ENCODE measurements at regions not wholly inside any gene's neighbourhood (a gene's known extent, or its start where the extent isn't known, plus 50 kb on each side); places are given as distances from the start of the nearest gene placed in this dataset.

DNA sequence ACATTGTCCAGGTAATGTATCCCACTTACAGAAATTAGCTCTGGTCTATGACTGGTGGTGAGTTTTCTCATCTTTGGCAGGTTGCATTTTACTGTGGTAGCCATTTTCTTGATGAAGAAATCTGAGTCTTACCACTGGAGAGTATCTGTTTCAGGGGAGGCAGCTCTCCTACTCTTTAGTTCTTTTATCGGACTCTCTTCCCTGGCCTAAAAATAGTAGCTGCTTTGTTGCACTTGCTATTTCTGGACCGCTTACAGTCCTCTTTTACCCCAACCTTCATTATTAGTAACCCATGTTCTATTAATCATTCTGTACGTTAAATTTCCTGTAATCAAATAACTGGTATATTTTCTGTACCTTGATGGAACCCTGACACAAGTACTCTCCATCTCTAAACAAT is 720.8 kb downstream of the PLA2G4A start:
- no peak overlapping the region for H2AFZ ChIP-seq
- no peaks in the 10 kb centered on the region for H3F3A ChIP-seq (ENCODE audit: insufficient read depth, low read depth)
- H3K4me2 ChIP-seq: no peak overlapping the region
- H3K27ac ChIP-seq: no peak overlapping the region
- H3K4me1 ChIP-seq (replicated peaks; ENCODE audit: insufficient read depth): no peaks in the 10 kb centered on the region
- no peaks in the 10 kb centered on the region for H3K36me3 ChIP-seq (ENCODE audit: low read depth)
- CTCF ChIA-PET: no interaction called here
- no peak for DNase-seq
- POLR2A ChIA-PET (ENCODE audit: unreplicated experiment): no interaction called here
- BruUV-seq (replicated peaks): no TSS peak
- no peaks in the 10 kb centered on the region for H3K79me2 ChIP-seq (ENCODE audit: low read depth)
- H3K9me2 ChIP-seq (ENCODE audit: insufficient read depth): no peaks in the 10 kb centered on the region
- no peak overlapping the region for H3K4me3 ChIP-seq
- intact Hi-C loops (cut with micrococcal nuclease; ENCODE audit: unreplicated experiment): no loop called here
- H3K27me3 ChIP-seq (ENCODE audit: insufficient read depth, low read depth): no peaks in the 10 kb centered on the region
- TF ChIP-seq EZH2 (IDR thresholded peaks at IDR 0.05; ENCODE audit: low read depth): no peak
- TF ChIP-seq, protein P1, sequence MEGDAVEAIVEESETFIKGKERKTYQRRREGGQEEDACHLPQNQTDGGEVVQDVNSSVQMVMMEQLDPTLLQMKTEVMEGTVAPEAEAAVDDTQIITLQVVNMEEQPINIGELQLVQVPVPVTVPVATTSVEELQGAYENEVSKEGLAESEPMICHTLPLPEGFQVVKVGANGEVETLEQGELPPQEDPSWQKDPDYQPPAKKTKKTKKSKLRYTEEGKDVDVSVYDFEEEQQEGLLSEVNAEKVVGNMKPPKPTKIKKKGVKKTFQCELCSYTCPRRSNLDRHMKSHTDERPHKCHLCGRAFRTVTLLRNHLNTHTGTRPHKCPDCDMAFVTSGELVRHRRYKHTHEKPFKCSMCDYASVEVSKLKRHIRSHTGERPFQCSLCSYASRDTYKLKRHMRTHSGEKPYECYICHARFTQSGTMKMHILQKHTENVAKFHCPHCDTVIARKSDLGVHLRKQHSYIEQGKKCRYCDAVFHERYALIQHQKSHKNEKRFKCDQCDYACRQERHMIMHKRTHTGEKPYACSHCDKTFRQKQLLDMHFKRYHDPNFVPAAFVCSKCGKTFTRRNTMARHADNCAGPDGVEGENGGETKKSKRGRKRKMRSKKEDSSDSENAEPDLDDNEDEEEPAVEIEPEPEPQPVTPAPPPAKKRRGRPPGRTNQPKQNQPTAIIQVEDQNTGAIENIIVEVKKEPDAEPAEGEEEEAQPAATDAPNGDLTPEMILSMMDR (conservative IDR thresholded peaks at IDR 0.05): no peak
- H4K20me1 ChIP-seq (ENCODE audit: insufficient read depth): no peaks in the 10 kb centered on the region
- H3K9me3 ChIP-seq (ENCODE audit: insufficient read depth, low read depth): no peaks in the 10 kb centered on the region

GRCh38 chr1:187551061-187551460 is 722.3 kb downstream of the PLA2G4A start:
- H3K9me2 ChIP-seq (ENCODE audit: insufficient read depth): no peaks in the 10 kb centered on the region
- H3K79me2 ChIP-seq (ENCODE audit: low read depth): no peaks in the 10 kb centered on the region
- H3F3A ChIP-seq (ENCODE audit: insufficient read depth, low read depth): no peaks in the 10 kb centered on the region
- H3K4me1 ChIP-seq (replicated peaks; ENCODE audit: insufficient read depth): no peaks in the 10 kb centered on the region
- H4K20me1 ChIP-seq (ENCODE audit: insufficient read depth): no peaks in the 10 kb centered on the region
- POLR2A ChIA-PET (ENCODE audit: unreplicated experiment): no interaction called here
- no TSS peak for BruUV-seq (replicated peaks)
- intact Hi-C loops (cut with micrococcal nuclease; ENCODE audit: unreplicated experiment): no loop called here
- no peaks in the 10 kb centered on the region for H3K27me3 ChIP-seq (ENCODE audit: insufficient read depth, low read depth)
- no peaks in the 10 kb centered on the region for H3K36me3 ChIP-seq (ENCODE audit: low read depth)
- no peak for TF ChIP-seq EZH2 (IDR thresholded peaks at IDR 0.05; ENCODE audit: low read depth)
- TF ChIP-seq, protein P1 (conservative IDR thresholded peaks at IDR 0.05): no peak
- no peak overlapping the region for H3K27ac ChIP-seq
- H3K4me2 ChIP-seq: no peak overlapping the region
- H3K4me3 ChIP-seq: no peak overlapping the region
- CTCF ChIA-PET: no interaction called here
- DNase-seq: no peak
- H2AFZ ChIP-seq: no peak overlapping the region
- no peaks in the 10 kb centered on the region for H3K9me3 ChIP-seq (ENCODE audit: insufficient read depth, low read depth)

GRCh38 chr1:187563191-187563590 is 734.4 kb downstream of the PLA2G4A start:
- no peak overlapping the region for H3K27ac ChIP-seq
- no peaks in the 10 kb centered on the region for H3K9me3 ChIP-seq (ENCODE audit: insufficient read depth, low read depth)
- BruUV-seq (replicated peaks): no TSS peak
- H3K4me3 ChIP-seq: no peak overlapping the region
- H3K36me3 ChIP-seq (ENCODE audit: low read depth): no peaks in the 10 kb centered on the region
- no peak overlapping the region for H2AFZ ChIP-seq
- intact Hi-C loops (cut with micrococcal nuclease; ENCODE audit: unreplicated experiment): loop anchor here (10.0 kb wide), 1 partner anchor 62 kb away; no protein-coding TSS in a partner anchor
- no peak for DNase-seq
- ChIA-PET CTCF (no interaction called here), POLR2A (ENCODE audit: unreplicated experiment) (no interaction called here)
- H4K20me1 ChIP-seq (ENCODE audit: insufficient read depth): no peaks in the 10 kb centered on the region
- no peak overlapping the region for H3K4me2 ChIP-seq
- H3K27me3 ChIP-seq (ENCODE audit: insufficient read depth, low read depth): no peaks in the 10 kb centered on the region
- H3K79me2 ChIP-seq (ENCODE audit: low read depth): no peaks in the 10 kb centered on the region
- H3F3A ChIP-seq (ENCODE audit: insufficient read depth, low read depth): no peaks in the 10 kb centered on the region
- no peaks in the 10 kb centered on the region for H3K4me1 ChIP-seq (replicated peaks; ENCODE audit: insufficient read depth)
- TF ChIP-seq EZH2 (IDR thresholded peaks at IDR 0.05; ENCODE audit: low read depth): no peak
- TF ChIP-seq, protein P1 (conservative IDR thresholded peaks at IDR 0.05): no peak
- no peaks in the 10 kb centered on the region for H3K9me2 ChIP-seq (ENCODE audit: insufficient read depth)

Data from PC-9 (cell line).